RWPE1 (cell line): ENCODE measurements at regions not wholly inside any gene's neighbourhood (a gene's known extent, or its start where the extent isn't known, plus 50 kb on each side); places are given as distances from the start of the nearest gene placed in this dataset.

Source experiments
- CTCF ChIA-PET: fragments of 350-600 bp; sonication (Branson Sonifier 250); formaldehyde crosslinking; extraction: SDS; loops from one replicate; lab custom pipeline; 2021; lab: Yijun Ruan, JAX
- POLR2A ChIA-PET: fragments of 400-600 bp; formaldehyde crosslinking; extraction: SDS; loops from one replicate; lab custom pipeline; 2020; ENCODE audit warnings: antibody characterized with exemption; ENCODE audit not compliant: low non-redundant PET; lab: Yijun Ruan, JAX
- DNase-seq: peaks from one replicate; pipeline ENCODE4 v3.0.0; 2012; ENCODE audit warnings: low spot score
- H3K27ac ChIP-seq: fragments of 450-650 bp; 2 replicates; pipeline ENCODE4 v1.5.1; 2017
- CTCF ChIP-seq: fragments of 450-650 bp; conservative IDR thresholded peaks from 2 replicates; pipeline ENCODE4 v1.5.1; 2017; ENCODE audit warnings: low read depth, mild to moderate bottlenecking

DNA sequence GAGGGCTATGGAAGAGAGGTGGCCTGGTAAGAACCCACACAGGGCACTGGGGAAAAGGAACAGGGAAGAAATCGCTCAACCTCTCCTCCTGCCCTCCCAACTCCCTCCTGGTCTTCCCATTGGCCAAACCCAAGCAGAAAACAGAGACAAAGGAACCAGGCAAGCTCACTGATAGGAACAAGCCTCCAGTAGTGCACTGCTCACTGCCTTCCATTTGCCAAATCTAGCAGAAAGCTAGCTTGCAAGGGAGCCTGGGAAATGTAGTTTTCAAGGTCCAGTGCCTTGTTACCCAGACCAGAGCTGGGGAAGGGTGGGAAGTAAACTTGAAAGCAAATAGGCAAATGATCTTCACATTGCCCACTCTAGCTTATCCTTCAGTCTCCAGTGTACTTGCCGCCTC, 556.1 kb upstream of the AUTS2 start:
- no peak for TF ChIP-seq CTCF
- DNase-seq, result no peak
- CTCF ChIA-PET, result no interaction called here

DNA sequence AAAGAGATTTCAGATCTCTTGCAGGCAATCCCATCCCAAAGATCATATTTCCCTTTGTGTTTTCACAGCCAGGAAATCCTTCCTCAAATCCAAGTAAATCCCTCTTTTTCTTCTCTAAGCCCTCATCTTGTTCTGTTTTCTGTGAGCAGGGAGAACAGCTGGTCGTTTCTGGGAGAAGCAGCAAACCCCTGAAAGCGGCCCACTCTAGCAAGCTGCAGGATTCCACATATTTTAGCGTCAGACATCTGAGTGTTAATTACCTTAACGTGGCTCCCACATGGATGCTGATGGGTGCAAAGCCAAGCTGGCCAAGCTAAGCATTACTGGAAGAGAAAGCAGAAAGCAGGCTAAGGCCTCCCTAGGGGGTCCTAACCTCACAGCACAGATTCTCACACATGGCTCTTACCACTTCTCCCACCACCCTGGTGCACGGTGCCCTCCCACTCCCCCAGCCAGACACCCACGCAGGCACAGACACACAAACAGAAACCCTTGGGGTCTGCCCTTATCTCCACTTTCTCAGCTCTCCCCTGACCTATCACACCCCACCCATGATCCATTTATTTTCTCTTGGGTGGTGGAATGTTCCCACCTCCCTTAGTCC, 551.0 kb upstream of the AUTS2 start:
- ChIA-PET POLR2A (no interaction called here), CTCF (no interaction called here)
- H3K27ac ChIP-seq, result no peak overlapping the region
- no peak for DNase-seq
- TF ChIP-seq CTCF, result no peak

More for the DNA sequence above, 556.1 kb upstream of the AUTS2 start:
- POLR2A ChIA-PET, result no interaction called here
- no peak overlapping the region for H3K27ac ChIP-seq

GRCh38 chr7:69049326-69049725, 548.9 kb upstream of the AUTS2 start:
- no peak overlapping the region for H3K27ac ChIP-seq
- no peak for TF ChIP-seq CTCF
- ChIA-PET CTCF (no interaction called here), POLR2A (no interaction called here)
- no peak for DNase-seq

DNA sequence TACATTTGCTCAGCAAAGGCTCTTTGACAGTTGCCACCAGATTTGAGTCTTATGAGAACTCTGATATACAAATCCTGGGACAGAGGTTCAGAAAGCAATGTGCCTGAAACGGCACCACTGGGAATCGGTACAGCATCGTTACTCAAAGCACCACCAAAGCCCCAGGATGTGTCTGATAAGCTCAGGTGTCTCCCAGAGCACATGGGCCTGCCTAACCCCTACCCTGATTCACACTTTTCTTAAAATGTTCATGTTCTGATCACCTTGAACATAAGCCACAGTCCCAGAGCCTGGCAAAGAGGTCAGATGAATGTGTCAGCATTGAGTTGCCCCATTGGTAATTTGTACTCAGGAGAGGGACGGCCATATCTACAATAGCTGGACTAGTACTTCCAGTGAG, 545.8 kb upstream of the AUTS2 start:
- no peak for TF ChIP-seq CTCF
- ChIA-PET CTCF (no interaction called here), POLR2A (no interaction called here)
- no peak for DNase-seq
- H3K27ac ChIP-seq, result no peak overlapping the region

- POLR2A ChIA-PET, result no interaction called here
- no peak for TF ChIP-seq CTCF
- CTCF ChIA-PET, result no interaction called here
- H3K27ac ChIP-seq, result no peak overlapping the region
- DNase-seq, result no peak
Observed at GRCh38 chr7:69060516-69060915, 537.8 kb upstream of the AUTS2 start.

- ChIA-PET POLR2A (no interaction called here), CTCF (no interaction called here)
- no peak for DNase-seq
- no peak overlapping the region for H3K27ac ChIP-seq
- TF ChIP-seq CTCF, result no peak
Observed at GRCh38 chr7:69062020-69062765, 536.1 kb upstream of the AUTS2 start.
